HEK293T (cell line): ENCODE measurements at regions not wholly inside any gene's neighbourhood (a gene's known extent, or its start where the extent isn't known, plus 50 kb on each side); places are given as distances from the start of the nearest gene placed in this dataset.

Experiments used
- ARNT ChIP-seq: fragments of 450-650 bp; IDR thresholded peaks from 2 replicates; pipeline ENCODE4 v1.6.1; 2017; ENCODE audit warnings: mild to moderate bottlenecking
- FOXK2 ChIP-seq: fragments of 450-650 bp; IDR thresholded peaks from 2 replicates; pipeline ENCODE4 v1.6.1; 2016; ENCODE audit warnings: mild to moderate bottlenecking
- L3MBTL2 ChIP-seq: fragments of 450-650 bp; conservative IDR thresholded peaks from 2 replicates; pipeline ENCODE4 v1.6.1; 2016; ENCODE audit warnings: mild to moderate bottlenecking
- NFRKB ChIP-seq: fragments of 450-650 bp; IDR thresholded peaks from 2 replicates; pipeline ENCODE4 v1.6.1; 2016; ENCODE audit warnings: mild to moderate bottlenecking, moderate library complexity
- SUZ12 ChIP-seq: fragments of 450-650 bp; IDR thresholded peaks from 2 replicates; pipeline ENCODE4 v1.6.1; 2016; ENCODE audit warnings: mild to moderate bottlenecking
- TARDBP ChIP-seq: fragments of 450-650 bp; IDR thresholded peaks from 2 replicates; pipeline ENCODE4 v1.6.1; 2016

- TF ChIP-seq L3MBTL2 (no peak), SUZ12 (no peak), TARDBP (no peak), NFRKB (no peak), ARNT (no peak), FOXK2 (no peak)
Measured at GRCh38 chr16:51248217-51248616, 97.1 kb upstream of the SALL1 start.
